ENCODE measurements at regions not wholly inside any gene's neighbourhood (a gene's known extent, or its start where the extent isn't known, plus 50 kb on each side); places are given as distances from the start of the nearest gene placed in this dataset.

DNA sequence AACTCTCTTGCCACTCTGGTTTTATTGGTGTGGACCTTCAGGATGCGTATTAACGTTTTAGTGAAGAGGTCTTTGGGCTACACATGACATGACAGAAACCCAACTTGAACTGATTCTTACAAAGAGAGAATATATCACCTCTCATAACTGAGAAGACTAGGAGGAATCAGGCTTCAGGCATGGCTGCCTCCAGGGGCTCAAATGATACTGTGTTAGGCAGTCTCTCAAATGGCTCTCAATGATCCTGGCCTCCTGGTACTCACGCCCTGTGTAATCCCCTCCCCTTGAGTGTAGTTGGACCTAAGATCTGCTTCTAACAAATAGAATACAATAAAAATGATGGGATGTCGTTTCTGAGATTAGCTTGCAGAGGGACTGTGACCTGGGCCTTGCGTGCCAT lies 58.5 kb upstream of the SYPL1 start:
- no peak for DNase-seq (ENCODE audit: low spot score)
- no peak overlapping the region for H3K4me3 ChIP-seq (ENCODE audit: low read depth, low read length, poor library complexity, severe bottlenecking)
- no peak for TF ChIP-seq EZH2 (IDR thresholded peaks at IDR 0.05; ENCODE audit: borderline replicate concordance, low read depth, low read length, poor library complexity, severe bottlenecking)
- TF ChIP-seq CTCF (conservative IDR thresholded peaks at IDR 0.05; ENCODE audit: low read depth, low read length), result no peak
- no peaks in the 10 kb centered on the region for H3K9me3 ChIP-seq (ENCODE audit: low read depth, low read length, poor library complexity, severe bottlenecking)
- no peaks in the 10 kb centered on the region for H3K36me3 ChIP-seq (ENCODE audit: insufficient read depth, low read length, poor library complexity, severe bottlenecking)
- no peak overlapping the region for H3K27ac ChIP-seq (ENCODE audit: low read depth, low read length, poor library complexity, severe bottlenecking)
- intact Hi-C loops (cut with micrococcal nuclease; ENCODE audit: unreplicated experiment), result no loop called here
- peaks cover under 1% of the 10 kb centered on the region for H3K4me1 ChIP-seq (ENCODE audit: insufficient read depth, low read length, poor library complexity, severe bottlenecking)
- ChIA-PET POLR2A (ENCODE audit: low non-redundant PET) (interaction anchor here (0.6 kb wide), 1 partner anchor 1204 kb away, joined by 3 read pairs; no protein-coding TSS in a partner anchor), CTCF (no interaction called here)
- no peaks in the 10 kb centered on the region for H3K27me3 ChIP-seq (replicated peaks; ENCODE audit: insufficient read depth, low read depth, low read length, poor library complexity)
- no TSS peak for BruUV-seq (replicated peaks)

- no peak overlapping the region for H3K27ac ChIP-seq (ENCODE audit: low read depth, low read length, poor library complexity, severe bottlenecking)
- ChIA-PET POLR2A (ENCODE audit: low non-redundant PET) (interaction anchor here (0.6 to 0.7 kb wide), 2 partner anchors 26 to 1204 kb away, joined by 3 to 11 read pairs; no protein-coding TSS in a partner anchor), CTCF (no interaction called here)
- no peak for DNase-seq (ENCODE audit: low spot score)
- BruUV-seq (replicated peaks), result no TSS peak
- intact Hi-C loops (cut with micrococcal nuclease; ENCODE audit: unreplicated experiment), result loop anchor here (5.0 kb wide), 2 partner anchors 113 to 408 kb away; no protein-coding TSS in a partner anchor
- no peaks in the 10 kb centered on the region for H3K9me3 ChIP-seq (ENCODE audit: low read depth, low read length, poor library complexity, severe bottlenecking)
- no peak overlapping the region for H3K4me3 ChIP-seq (ENCODE audit: low read depth, low read length, poor library complexity, severe bottlenecking)
- no peaks in the 10 kb centered on the region for H3K36me3 ChIP-seq (ENCODE audit: insufficient read depth, low read length, poor library complexity, severe bottlenecking)
- H3K4me1 ChIP-seq (ENCODE audit: insufficient read depth, low read length, poor library complexity, severe bottlenecking), result peaks cover 7% of the 10 kb centered on the region
- no peaks in the 10 kb centered on the region for H3K27me3 ChIP-seq (replicated peaks; ENCODE audit: insufficient read depth, low read depth, low read length, poor library complexity)
- TF ChIP-seq CTCF (conservative IDR thresholded peaks at IDR 0.05; ENCODE audit: low read depth, low read length) (no peak), EZH2 (IDR thresholded peaks at IDR 0.05; ENCODE audit: borderline replicate concordance, low read depth, low read length, poor library complexity, severe bottlenecking) (no peak)
These were observed 57.9 kb upstream of the SYPL1 start for GRCh38 chr7:106169821-106170610.

DNA sequence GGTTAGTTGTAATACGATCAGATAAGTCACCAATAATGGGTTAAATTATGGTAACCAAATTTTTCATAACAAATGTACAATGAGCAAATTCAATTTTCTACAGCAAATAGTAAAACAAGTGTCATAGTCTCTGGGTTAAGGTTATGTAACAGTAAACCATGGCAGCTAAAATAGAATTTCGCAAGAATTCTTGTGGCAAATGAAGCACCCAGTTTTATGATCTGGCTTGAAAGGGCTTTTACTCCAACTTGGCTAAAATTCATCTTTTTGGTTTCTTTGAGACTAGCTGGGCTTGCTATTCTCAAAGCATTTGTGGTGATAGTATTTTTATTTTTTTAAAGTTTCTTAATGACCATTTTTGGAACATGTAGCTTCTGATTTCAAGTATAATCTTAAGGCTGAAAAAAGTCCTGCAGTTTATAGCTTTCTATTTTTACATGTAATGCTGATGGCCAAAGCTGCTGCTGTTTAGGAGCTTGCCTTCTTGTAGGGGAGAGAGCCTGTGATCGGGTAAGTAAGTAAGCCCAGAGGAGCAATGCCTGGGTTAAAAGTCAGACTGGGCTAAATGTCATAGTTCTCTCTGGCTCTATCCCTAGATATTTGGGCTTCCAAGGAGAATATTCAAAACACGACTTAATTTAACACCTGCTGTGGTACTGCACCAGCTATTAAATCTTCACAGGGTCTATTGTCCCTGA lies 55.5 kb upstream of the SYPL1 start:
- Histone ChIP-seq H3K4me3 (ENCODE audit: low read depth, low read length, poor library complexity, severe bottlenecking) (no peak overlapping the region), H3K9me3 (ENCODE audit: low read depth, low read length, poor library complexity, severe bottlenecking) (peaks cover 8% of the 10 kb centered on the region), H3K27ac (ENCODE audit: low read depth, low read length, poor library complexity, severe bottlenecking) (no peak overlapping the region), H3K27me3 (replicated peaks; ENCODE audit: insufficient read depth, low read depth, low read length, poor library complexity) (no peaks in the 10 kb centered on the region), H3K36me3 (ENCODE audit: insufficient read depth, low read length, poor library complexity, severe bottlenecking) (no peaks in the 10 kb centered on the region), H3K4me1 (ENCODE audit: insufficient read depth, low read length, poor library complexity, severe bottlenecking) (peaks cover 7% of the 10 kb centered on the region)
- BruUV-seq (replicated peaks), result no TSS peak
- no peak for DNase-seq (ENCODE audit: low spot score)
- TF ChIP-seq EZH2 (IDR thresholded peaks at IDR 0.05; ENCODE audit: borderline replicate concordance, low read depth, low read length, poor library complexity, severe bottlenecking), result no peak
- TF ChIP-seq CTCF (conservative IDR thresholded peaks at IDR 0.05; ENCODE audit: low read depth, low read length), result no peak
- ChIA-PET POLR2A (ENCODE audit: low non-redundant PET) (no interaction called here), CTCF (interaction anchor here (0.6 to 1.1 kb wide), 2 partner anchors 102 to 598 kb away, joined by 3 to 4 read pairs; no protein-coding TSS in a partner anchor)
- intact Hi-C loops (cut with micrococcal nuclease; ENCODE audit: unreplicated experiment), result loop anchor here (5.0 kb wide), 2 partner anchors 110 to 405 kb away; no protein-coding TSS in a partner anchor
